WERI-Rb-1 (cell line): ENCODE measurements at regions not wholly inside any gene's neighbourhood (a gene's known extent, or its start where the extent isn't known, plus 50 kb on each side); places are given as distances from the start of the nearest gene placed in this dataset.

Experiments
- DNase-seq: peaks from one replicate; pipeline ENCODE4 v3.0.0-alpha.2; 2020
- H3K27ac ChIP-seq: fragments of 250-450 bp; sonication (Bioruptor Pico); 2 replicates; pipeline ENCODE4 v1.5.1; 2020; ENCODE audit warnings: mild to moderate bottlenecking, moderate library complexity
- H3K27me3 ChIP-seq: fragments of 250-450 bp; sonication (Bioruptor Pico); 2 replicates; pipeline ENCODE4 v1.5.1; 2021; ENCODE audit warnings: mild to moderate bottlenecking, low read depth, moderate library complexity; ENCODE audit not compliant: insufficient read depth, severe bottlenecking
- H3K36me3 ChIP-seq: fragments of 250-450 bp; sonication (Bioruptor Pico); 2 replicates; pipeline ENCODE4 v1.5.1; 2020; ENCODE audit warnings: mild to moderate bottlenecking, moderate library complexity
- H3K4me3 ChIP-seq: 2 replicates; pipeline ENCODE4 v1.5.1; 2011; ENCODE audit warnings: low read depth, mild to moderate bottlenecking, control low read depth, low read length
- H3K9me3 ChIP-seq: fragments of 250-450 bp; sonication (Bioruptor Pico); 2 replicates; pipeline ENCODE4 v1.5.1; 2021; ENCODE audit warnings: mild to moderate bottlenecking, moderate library complexity; ENCODE audit not compliant: severe bottlenecking
- CTCF ChIP-seq: IDR thresholded peaks from 2 replicates; pipeline ENCODE4 v1.5.1; 2011; ENCODE audit warnings: low read depth, mild to moderate bottlenecking, control low read depth, inconsistent platforms, low read length

DNA sequence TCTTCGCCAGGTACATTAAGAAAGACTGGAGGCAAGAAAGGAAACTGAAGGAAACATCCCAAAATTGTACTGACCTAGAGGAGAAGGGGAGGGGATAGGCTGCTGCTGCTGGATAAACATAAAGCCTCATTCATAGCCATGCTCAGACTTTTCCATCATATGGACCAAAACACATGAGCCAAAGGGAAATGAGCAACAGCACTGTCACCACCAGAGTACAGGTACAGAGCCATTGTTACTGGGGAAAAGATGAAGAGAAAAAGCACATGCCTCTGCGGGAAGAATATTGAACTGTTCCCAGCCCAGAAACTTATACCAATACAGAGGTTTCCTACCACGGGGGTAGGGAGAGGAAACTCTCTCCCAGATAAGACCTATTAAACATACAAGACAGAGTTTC lies 861.9 kb downstream of the NTRK3 start:
- no peak for TF ChIP-seq CTCF

DNA sequence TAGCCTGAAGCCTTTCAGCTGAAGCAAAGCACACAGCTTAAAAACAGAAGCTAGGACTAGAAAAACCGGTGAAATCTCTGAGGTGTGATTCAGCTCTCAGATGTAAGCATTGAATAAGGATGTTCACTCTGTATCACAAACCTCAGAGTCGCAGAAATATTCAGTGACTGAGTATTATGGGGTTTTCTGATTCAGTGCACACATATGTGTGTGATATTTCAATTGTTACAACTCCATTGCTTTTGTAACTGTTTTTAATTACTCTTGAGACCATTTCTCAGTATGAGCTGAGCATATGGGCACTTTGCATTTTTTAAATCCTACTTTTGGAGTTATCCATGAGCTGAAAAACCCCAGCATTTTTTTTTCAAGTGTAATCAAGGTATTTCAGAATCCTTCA lies 868.8 kb downstream of the NTRK3 start:
- H3K27me3 ChIP-seq: no peaks in the 10 kb centered on the region
- H3K36me3 ChIP-seq: no peaks in the 10 kb centered on the region
- H3K9me3 ChIP-seq: no peaks in the 10 kb centered on the region
- no peak for TF ChIP-seq CTCF
- no peak overlapping the region for H3K27ac ChIP-seq
- no peak overlapping the region for H3K4me3 ChIP-seq
- no peak for DNase-seq

More for the DNA sequence above, 861.9 kb downstream of the NTRK3 start:
- Histone ChIP-seq H3K27ac (no peak overlapping the region), H3K9me3 (peaks cover 10% of the 10 kb centered on the region), H3K36me3 (no peaks in the 10 kb centered on the region), H3K27me3 (no peaks in the 10 kb centered on the region), H3K4me3 (no peak overlapping the region)
- no peak for DNase-seq

GRCh38 chr15:87374339-87374738 lies 882.2 kb downstream of the NTRK3 start:
- Histone ChIP-seq H3K4me3 (no peak overlapping the region), H3K36me3 (no peaks in the 10 kb centered on the region), H3K9me3 (no peaks in the 10 kb centered on the region), H3K27me3 (no peaks in the 10 kb centered on the region), H3K27ac (no peak overlapping the region)
- no peak for TF ChIP-seq CTCF
- DNase-seq: no peak

GRCh38 chr15:87369269-87369668 lies 887.3 kb downstream of the NTRK3 start:
- no peaks in the 10 kb centered on the region for H3K36me3 ChIP-seq
- H3K4me3 ChIP-seq: no peak overlapping the region
- no peak overlapping the region for H3K27ac ChIP-seq
- no peak for DNase-seq
- no peaks in the 10 kb centered on the region for H3K27me3 ChIP-seq
- H3K9me3 ChIP-seq: no peaks in the 10 kb centered on the region
- TF ChIP-seq CTCF: no peak

DNA sequence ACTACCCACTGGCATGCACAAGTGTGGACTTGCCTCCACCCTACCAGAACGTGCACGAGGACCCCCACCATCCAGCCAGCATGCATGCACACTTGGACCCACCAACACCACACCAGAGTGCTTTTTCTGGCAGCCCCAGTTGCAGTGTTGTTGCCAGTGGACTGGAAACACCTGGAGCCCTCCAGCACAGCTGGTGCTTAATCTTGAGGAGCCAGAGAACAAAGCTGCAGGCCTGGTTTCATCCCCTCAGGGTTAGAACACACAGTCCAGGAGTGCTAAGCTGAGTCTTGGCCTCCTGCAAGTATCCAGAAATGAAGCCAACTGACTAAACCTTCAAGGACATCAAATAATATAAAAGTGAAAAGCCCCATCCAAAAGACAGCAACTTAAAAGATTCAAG lies 888.0 kb downstream of the NTRK3 start:
- no peak overlapping the region for H3K4me3 ChIP-seq
- H3K36me3 ChIP-seq: no peaks in the 10 kb centered on the region
- TF ChIP-seq CTCF: no peak
- H3K9me3 ChIP-seq: no peaks in the 10 kb centered on the region
- H3K27ac ChIP-seq: no peak overlapping the region
- no peaks in the 10 kb centered on the region for H3K27me3 ChIP-seq
- DNase-seq: no peak

- Histone ChIP-seq H3K27me3 (no peaks in the 10 kb centered on the region), H3K36me3 (no peaks in the 10 kb centered on the region), H3K4me3 (no peak overlapping the region), H3K27ac (no peak overlapping the region), H3K9me3 (no peaks in the 10 kb centered on the region)
- TF ChIP-seq CTCF: no peak
- DNase-seq: no peak
These were observed 891.4 kb downstream of the NTRK3 start for GRCh38 chr15:87365186-87365585.
